ENCODE measurements at regions not wholly inside any gene's neighbourhood (a gene's known extent, or its start where the extent isn't known, plus 50 kb on each side); places are given as distances from the start of the nearest gene placed in this dataset.

DNA sequence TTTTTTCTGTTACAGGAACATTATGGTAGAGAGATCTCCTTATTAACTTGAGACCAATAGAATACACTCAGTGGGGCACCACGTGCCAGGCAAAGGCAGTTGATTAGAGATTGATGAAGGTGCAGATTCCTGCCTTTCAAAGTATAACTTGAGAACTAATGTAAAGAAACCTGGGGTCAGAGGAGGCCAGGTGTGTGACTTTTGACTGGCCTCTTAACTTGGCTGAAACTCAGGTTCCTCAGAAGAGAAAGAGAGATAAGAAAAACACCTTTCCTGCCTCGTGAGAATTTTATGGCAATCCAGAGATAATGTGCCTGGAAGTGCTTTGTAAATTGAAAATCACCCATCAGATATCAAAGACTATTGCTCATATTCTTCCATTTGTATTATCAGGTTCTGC lies 110.7 kb upstream of the GZMB start:
- 60 to 61% methylated on average over 2 of the region's 2 CpGs for WGBS, 2 donors
- no peak for DNase-seq (ENCODE audit: low spot score in 2 of 2)
- no peak overlapping the region for H3K4me3 ChIP-seq (ENCODE audit: low read depth, poor library complexity, severe bottlenecking)
- TF ChIP-seq CTCF (IDR thresholded peaks at IDR 0.05) = no peak
- TF ChIP-seq POLR2A (IDR thresholded peaks at IDR 0.05) = no peak
- intact Hi-C loops (cut with DNase I; ENCODE audit: low total_unique reads) = no loop called here

- TF ChIP-seq CTCF (IDR thresholded peaks at IDR 0.05) (no peak), POLR2A (IDR thresholded peaks at IDR 0.05) (no peak)
- no peak for DNase-seq (ENCODE audit: low spot score in 2 of 2)
- intact Hi-C loops (cut with DNase I; ENCODE audit: low total_unique reads) = no loop called here
- WGBS, 2 donors = 52 to 62% methylated on average over 2 of the region's 2 CpGs
- no peak overlapping the region for H3K4me3 ChIP-seq (ENCODE audit: low read depth, poor library complexity, severe bottlenecking)
Observed at GRCh38 chr14:24741871-24742270, 107.9 kb upstream of the GZMB start.

GRCh38 chr14:24735984-24736630 lies 102.1 kb upstream of the GZMB start:
- no peak for DNase-seq (ENCODE audit: low spot score in 2 of 2)
- 95 to 98% methylated on average over 1 of the region's 1 CpG for WGBS, 2 donors
- H3K4me3 ChIP-seq (ENCODE audit: low read depth, poor library complexity, severe bottlenecking) = no peak overlapping the region
- intact Hi-C loops (cut with DNase I; ENCODE audit: low total_unique reads) = loop anchor here (10.0 kb wide), 1 partner anchor 399 kb away; no protein-coding TSS in a partner anchor
- no peak for TF ChIP-seq CTCF (IDR thresholded peaks at IDR 0.05)
- TF ChIP-seq POLR2A (IDR thresholded peaks at IDR 0.05) = no peak

- TF ChIP-seq POLR2A (IDR thresholded peaks at IDR 0.05) (no peak), CTCF (IDR thresholded peaks at IDR 0.05) (no peak)
- H3K4me3 ChIP-seq (ENCODE audit: low read depth, poor library complexity, severe bottlenecking) = no peak overlapping the region
- 19 to 21% methylated on average over 9 of the region's 9 CpGs for WGBS, 2 donors
- intact Hi-C loops (cut with DNase I; ENCODE audit: low total_unique reads) = loop anchor here (10.0 kb wide), 1 partner anchor 400 kb away; no protein-coding TSS in a partner anchor
- peak in 1 of 2 donors; percentile 69 for DNase-seq (ENCODE audit: low spot score in 2 of 2)
Observed at GRCh38 chr14:24734917-24735500, 101.0 kb upstream of the GZMB start.

GRCh38 chr14:24726480-24726879 lies 92.5 kb upstream of the GZMB start:
- intact Hi-C loops (cut with DNase I; ENCODE audit: low total_unique reads) = no loop called here
- 83 to 85% methylated on average over 7 of the region's 7 CpGs for WGBS, 2 donors
- TF ChIP-seq POLR2A (IDR thresholded peaks at IDR 0.05) (no peak), CTCF (IDR thresholded peaks at IDR 0.05) (no peak)
- no peak for DNase-seq (ENCODE audit: low spot score in 2 of 2)
- H3K4me3 ChIP-seq (ENCODE audit: low read depth, poor library complexity, severe bottlenecking) = no peak overlapping the region
